Activated CD8-positive, alpha-beta memory T cell treated with anti-CD3 and anti-CD28 coated beads, Interleukin-2, amount 10 ng/mL, durations not matched to agents 7 days and 5 days (primary cell): ENCODE measurements at regions not wholly inside any gene's neighbourhood (a gene's known extent, or its start where the extent isn't known, plus 50 kb on each side); places are given as distances from the start of the nearest gene placed in this dataset.

Experiments used
- ATAC-seq: fragments of 150-1000 bp; cut with Tn5 transposase; one replicate; pipeline ENCODE4 v1.10.0; 2021; ENCODE audit warnings: moderate library complexity
- CTCF ChIA-PET: fragments of 350-600 bp; sonication (Branson Sonifier 250); formaldehyde crosslinking; loops from one replicate; lab custom pipeline; 2021; ENCODE audit warnings: antibody characterized with exemption; lab: Charles Lee
- DNase-seq: peaks from one replicate; pipeline ENCODE4 v3.0.0-alpha.2; 2020
- H3K27ac Mint-ChIP-seq: one replicate; pipeline ENCODE4 v1.8.0; 2021; ENCODE audit warnings: mild to moderate bottlenecking, mixed read lengths
- H3K27me3 Mint-ChIP-seq: one replicate; pipeline ENCODE4 v1.8.0; 2021; ENCODE audit warnings: mixed read lengths
- H3K36me3 Mint-ChIP-seq: one replicate; pipeline ENCODE4 v1.8.0; 2021; ENCODE audit warnings: mild to moderate bottlenecking, mixed read lengths
- H3K4me1 Mint-ChIP-seq: one replicate; pipeline ENCODE4 v1.8.0; 2021; ENCODE audit warnings: mixed read lengths
- H3K4me3 Mint-ChIP-seq: one replicate; pipeline ENCODE4 v1.8.0; 2021; ENCODE audit warnings: mild to moderate bottlenecking, moderate library complexity, mixed read lengths
- H3K9me3 Mint-ChIP-seq: one replicate; pipeline ENCODE4 v1.8.0; 2022; ENCODE audit warnings: low read depth, mixed read lengths

- H3K27me3 Mint-ChIP-seq: no peaks in the 10 kb centered on the region
- DNase-seq (no peak), ATAC-seq (no peak)
- no peaks in the 10 kb centered on the region for H3K36me3 Mint-ChIP-seq
- peaks cover 2% of the 10 kb centered on the region for H3K9me3 Mint-ChIP-seq
- CTCF ChIA-PET: no interaction called here
- no peak overlapping the region for H3K27ac Mint-ChIP-seq
- no peaks in the 10 kb centered on the region for H3K4me1 Mint-ChIP-seq
- H3K4me3 Mint-ChIP-seq: no peak overlapping the region
Observed at GRCh38 chr11:23087407-23087806, 227.1 kb upstream of the CCDC179 start.

- H3K4me3 Mint-ChIP-seq: no peak overlapping the region
- H3K9me3 Mint-ChIP-seq: peaks cover 2% of the 10 kb centered on the region
- H3K27me3 Mint-ChIP-seq: no peaks in the 10 kb centered on the region
- H3K36me3 Mint-ChIP-seq: no peaks in the 10 kb centered on the region
- ATAC-seq (no peak), DNase-seq (no peak)
- no peak overlapping the region for H3K27ac Mint-ChIP-seq
- no peaks in the 10 kb centered on the region for H3K4me1 Mint-ChIP-seq
- CTCF ChIA-PET: no interaction called here
Observed at GRCh38 chr11:23090659-23091058, 230.4 kb upstream of the CCDC179 start.

- H3K36me3 Mint-ChIP-seq: no peaks in the 10 kb centered on the region
- no peaks in the 10 kb centered on the region for H3K27me3 Mint-ChIP-seq
- no peak for ATAC-seq
- no peak for DNase-seq
- no peak overlapping the region for H3K27ac Mint-ChIP-seq
- no peaks in the 10 kb centered on the region for H3K4me1 Mint-ChIP-seq
- peaks cover 3% of the 10 kb centered on the region for H3K9me3 Mint-ChIP-seq
- H3K4me3 Mint-ChIP-seq: no peak overlapping the region
- CTCF ChIA-PET: no interaction called here
Observed at GRCh38 chr11:23095650-23096189, 235.4 kb upstream of the CCDC179 start.

GRCh38 chr11:23097891-23098290 lies 237.6 kb upstream of the CCDC179 start:
- no peak overlapping the region for H3K27ac Mint-ChIP-seq
- no peaks in the 10 kb centered on the region for H3K4me1 Mint-ChIP-seq
- CTCF ChIA-PET: no interaction called here
- H3K36me3 Mint-ChIP-seq: no peaks in the 10 kb centered on the region
- H3K4me3 Mint-ChIP-seq: no peak overlapping the region
- no peak for DNase-seq
- no peaks in the 10 kb centered on the region for H3K27me3 Mint-ChIP-seq
- H3K9me3 Mint-ChIP-seq: peaks cover 3% of the 10 kb centered on the region
- no peak for ATAC-seq

GRCh38 chr11:23099256-23099655 lies 239.0 kb upstream of the CCDC179 start:
- Mint-ChIP-seq H3K4me1 (no peaks in the 10 kb centered on the region), H3K9me3 (peaks cover 3% of the 10 kb centered on the region), H3K36me3 (no peaks in the 10 kb centered on the region), H3K27me3 (no peaks in the 10 kb centered on the region), H3K4me3 (no peak overlapping the region), H3K27ac (no peak overlapping the region)
- CTCF ChIA-PET: no interaction called here
- no peak for ATAC-seq
- DNase-seq: no peak

- CTCF ChIA-PET: no interaction called here
Observed at GRCh38 chr11:23100726-23101125, 240.5 kb upstream of the CCDC179 start.

GRCh38 chr11:23103416-23103815 lies 243.1 kb upstream of the CCDC179 start:
- Mint-ChIP-seq H3K9me3 (no peaks in the 10 kb centered on the region), H3K36me3 (no peaks in the 10 kb centered on the region), H3K27me3 (no peaks in the 10 kb centered on the region), H3K27ac (no peak overlapping the region), H3K4me1 (no peaks in the 10 kb centered on the region), H3K4me3 (no peak overlapping the region)
- ATAC-seq (no peak), DNase-seq (no peak)
- CTCF ChIA-PET: no interaction called here

More at GRCh38 chr11:23100726-23101125, 240.5 kb upstream of the CCDC179 start:
- no peaks in the 10 kb centered on the region for H3K4me1 Mint-ChIP-seq
- peaks cover 3% of the 10 kb centered on the region for H3K9me3 Mint-ChIP-seq
- no peak overlapping the region for H3K27ac Mint-ChIP-seq
- H3K27me3 Mint-ChIP-seq: no peaks in the 10 kb centered on the region
- DNase-seq (no peak), ATAC-seq (no peak)
- H3K36me3 Mint-ChIP-seq: no peaks in the 10 kb centered on the region
- no peak overlapping the region for H3K4me3 Mint-ChIP-seq

- CTCF ChIA-PET: no interaction called here
- H3K27me3 Mint-ChIP-seq: no peaks in the 10 kb centered on the region
- DNase-seq (no peak), ATAC-seq (no peak)
- H3K36me3 Mint-ChIP-seq: no peaks in the 10 kb centered on the region
- H3K9me3 Mint-ChIP-seq: no peaks in the 10 kb centered on the region
- no peak overlapping the region for H3K27ac Mint-ChIP-seq
- H3K4me1 Mint-ChIP-seq: no peaks in the 10 kb centered on the region
- no peak overlapping the region for H3K4me3 Mint-ChIP-seq
Observed at GRCh38 chr11:23111527-23111926, 251.3 kb upstream of the CCDC179 start.

- CTCF ChIA-PET: no interaction called here
- no peak overlapping the region for H3K27ac Mint-ChIP-seq
Observed at GRCh38 chr11:23112390-23112789, 252.1 kb upstream of the CCDC179 start.

GRCh38 chr11:23112987-23113886 lies 253.0 kb upstream of the CCDC179 start:
- ATAC-seq (no peak), DNase-seq (no peak)
- CTCF ChIA-PET: no interaction called here
- Mint-ChIP-seq H3K4me1 (no peaks in the 10 kb centered on the region), H3K36me3 (no peaks in the 10 kb centered on the region), H3K4me3 (no peak overlapping the region), H3K27me3 (no peaks in the 10 kb centered on the region), H3K27ac (no peak overlapping the region), H3K9me3 (no peaks in the 10 kb centered on the region)

More at GRCh38 chr11:23112390-23112789, 252.1 kb upstream of the CCDC179 start:
- H3K36me3 Mint-ChIP-seq: no peaks in the 10 kb centered on the region
- H3K27me3 Mint-ChIP-seq: no peaks in the 10 kb centered on the region
- H3K9me3 Mint-ChIP-seq: no peaks in the 10 kb centered on the region
- H3K4me3 Mint-ChIP-seq: no peak overlapping the region
- ATAC-seq (no peak), DNase-seq (no peak)
- no peaks in the 10 kb centered on the region for H3K4me1 Mint-ChIP-seq

- ATAC-seq (no peak), DNase-seq (no peak)
- no peaks in the 10 kb centered on the region for H3K36me3 Mint-ChIP-seq
- CTCF ChIA-PET: no interaction called here
- H3K4me1 Mint-ChIP-seq: no peaks in the 10 kb centered on the region
- H3K4me3 Mint-ChIP-seq: no peak overlapping the region
- H3K27me3 Mint-ChIP-seq: no peaks in the 10 kb centered on the region
- H3K9me3 Mint-ChIP-seq: no peaks in the 10 kb centered on the region
- H3K27ac Mint-ChIP-seq: no peak overlapping the region
Observed at GRCh38 chr11:23113887-23114216, 253.6 kb upstream of the CCDC179 start.

GRCh38 chr11:23123753-23124152 lies 263.5 kb upstream of the CCDC179 start:
- H3K36me3 Mint-ChIP-seq: no peaks in the 10 kb centered on the region
- no peak overlapping the region for H3K27ac Mint-ChIP-seq
- H3K27me3 Mint-ChIP-seq: no peaks in the 10 kb centered on the region
- ATAC-seq: no peak
- H3K4me3 Mint-ChIP-seq: no peak overlapping the region
- H3K9me3 Mint-ChIP-seq: no peaks in the 10 kb centered on the region
- H3K4me1 Mint-ChIP-seq: no peaks in the 10 kb centered on the region
- CTCF ChIA-PET: no interaction called here
- DNase-seq: no peak

GRCh38 chr11:23124249-23124648 lies 264.0 kb upstream of the CCDC179 start:
- H3K27ac Mint-ChIP-seq: no peak overlapping the region
- DNase-seq (no peak), ATAC-seq (no peak)
- H3K4me3 Mint-ChIP-seq: no peak overlapping the region
- H3K4me1 Mint-ChIP-seq: no peaks in the 10 kb centered on the region
- H3K9me3 Mint-ChIP-seq: no peaks in the 10 kb centered on the region
- H3K36me3 Mint-ChIP-seq: no peaks in the 10 kb centered on the region
- no peaks in the 10 kb centered on the region for H3K27me3 Mint-ChIP-seq
- CTCF ChIA-PET: no interaction called here

GRCh38 chr11:23124996-23125395 lies 264.7 kb upstream of the CCDC179 start:
- DNase-seq: no peak
- no peaks in the 10 kb centered on the region for H3K9me3 Mint-ChIP-seq
- no peaks in the 10 kb centered on the region for H3K4me1 Mint-ChIP-seq
- no peaks in the 10 kb centered on the region for H3K36me3 Mint-ChIP-seq
- CTCF ChIA-PET: no interaction called here
- no peak for ATAC-seq
- H3K4me3 Mint-ChIP-seq: no peak overlapping the region
- no peak overlapping the region for H3K27ac Mint-ChIP-seq
- no peaks in the 10 kb centered on the region for H3K27me3 Mint-ChIP-seq
